Stimulated activated memory B cell treated with anti-CD40 and anti-IgM and Interleukin-4, amounts not matched to agents 10 μg/mL and 1 μg/mL and 100 μg/mL, for 72 hours (primary cell): ENCODE measurements at regions not wholly inside any gene's neighbourhood (a gene's known extent, or its start where the extent isn't known, plus 50 kb on each side); places are given as distances from the start of the nearest gene placed in this dataset.
"Not testable (repeated sequence)": the region's sequence is repeated elsewhere in the genome, so short reads cannot be mapped to it uniquely, and the experiment has no call there.

Experiments used
- ATAC-seq: fragments of 150-1000 bp; cut with Tn5 transposase; 2 replicates; pipeline ENCODE4 v1.10.0; 2021
- H3K27ac Mint-ChIP-seq: one replicate; pipeline ENCODE4 v1.8.0; 2022; ENCODE audit warnings: mild to moderate bottlenecking, mixed read lengths
- H3K27me3 Mint-ChIP-seq: one replicate; pipeline ENCODE4 v1.8.0; 2022; ENCODE audit warnings: mixed read lengths
- H3K36me3 Mint-ChIP-seq: one replicate; pipeline ENCODE4 v1.8.0; 2022; ENCODE audit warnings: mixed read lengths
- H3K4me1 Mint-ChIP-seq: one replicate; pipeline ENCODE4 v1.8.0; 2022; ENCODE audit warnings: mixed read lengths
- H3K4me3 Mint-ChIP-seq: one replicate; pipeline ENCODE4 v1.8.0; 2022; ENCODE audit warnings: mild to moderate bottlenecking, moderate library complexity, mixed read lengths
- H3K9me3 Mint-ChIP-seq: one replicate; pipeline ENCODE4 v1.8.0; 2022; ENCODE audit warnings: mixed read lengths

GRCh38 chr12:131399000-131399399, 311.9 kb upstream of the SFSWAP start:
- Mint-ChIP-seq H3K27me3 (no peaks in the 10 kb centered on the region), H3K27ac (no peak overlapping the region), H3K4me3 (no peak overlapping the region), H3K9me3 (peaks cover 13% of the 10 kb centered on the region), H3K36me3 (no peaks in the 10 kb centered on the region), H3K4me1 (no peaks in the 10 kb centered on the region)
- no peak for ATAC-seq

GRCh38 chr12:131400668-131401294, 310.1 kb upstream of the SFSWAP start:
- not testable (repeated sequence) for ATAC-seq
- peaks cover 16% of the 10 kb centered on the region for H3K27me3 Mint-ChIP-seq

GRCh38 chr12:131401907-131402633, 308.8 kb upstream of the SFSWAP start:
- H3K9me3 Mint-ChIP-seq: peaks cover 25% of the 10 kb centered on the region
- H3K4me1 Mint-ChIP-seq, H3K27ac Mint-ChIP-seq, H3K4me3 Mint-ChIP-seq, ATAC-seq, H3K36me3 Mint-ChIP-seq: not testable (repeated sequence)
- peaks cover 16% of the 10 kb centered on the region for H3K27me3 Mint-ChIP-seq

More at GRCh38 chr12:131400668-131401294, 310.1 kb upstream of the SFSWAP start:
- H3K27ac Mint-ChIP-seq, H3K36me3 Mint-ChIP-seq, H3K4me3 Mint-ChIP-seq, H3K4me1 Mint-ChIP-seq: not testable (repeated sequence)
- H3K9me3 Mint-ChIP-seq: peaks cover 25% of the 10 kb centered on the region

DNA sequence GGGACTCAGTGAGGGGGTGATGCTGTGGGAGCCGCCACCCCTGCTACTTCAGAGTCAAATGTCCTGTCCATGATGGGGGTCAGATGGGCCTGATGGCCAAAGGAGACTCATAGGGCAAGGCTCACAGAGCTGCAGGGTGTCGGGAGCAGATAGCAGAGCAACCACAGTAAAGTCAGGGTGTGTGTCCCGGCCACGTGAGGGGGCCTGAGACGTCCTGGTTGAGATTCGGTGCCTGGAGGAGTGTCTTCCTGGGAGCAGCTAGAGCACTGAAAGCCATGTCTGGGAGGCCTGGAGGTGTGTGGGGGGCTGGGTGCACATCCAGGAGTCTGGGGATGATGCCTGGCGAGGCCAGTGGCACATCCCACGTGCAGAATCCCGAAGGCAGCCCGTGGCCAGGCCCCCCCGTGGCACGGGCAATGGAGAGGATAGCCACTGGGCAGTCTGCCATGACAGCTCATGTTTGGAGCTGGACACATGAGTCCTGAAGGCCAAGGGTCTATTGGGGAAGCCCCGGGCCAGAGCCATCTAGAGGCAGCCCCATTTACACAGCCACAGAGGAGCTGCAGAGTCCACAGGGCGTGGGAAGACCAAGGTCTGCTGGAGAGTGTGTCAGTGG, 308.0 kb upstream of the SFSWAP start:
- H3K4me1 Mint-ChIP-seq: no peaks in the 10 kb centered on the region
- peaks cover 16% of the 10 kb centered on the region for H3K27me3 Mint-ChIP-seq
- no peaks in the 10 kb centered on the region for H3K36me3 Mint-ChIP-seq
- H3K4me3 Mint-ChIP-seq: no peak overlapping the region
- ATAC-seq: no peak
- H3K27ac Mint-ChIP-seq: no peak overlapping the region
- peaks cover 25% of the 10 kb centered on the region for H3K9me3 Mint-ChIP-seq

GRCh38 chr12:131403676-131404075, 307.2 kb upstream of the SFSWAP start:
- no peak for ATAC-seq
- no peak overlapping the region for H3K4me3 Mint-ChIP-seq
- H3K27ac Mint-ChIP-seq: no peak overlapping the region
- no peaks in the 10 kb centered on the region for H3K36me3 Mint-ChIP-seq
- no peaks in the 10 kb centered on the region for H3K4me1 Mint-ChIP-seq
- peaks cover 24% of the 10 kb centered on the region for H3K27me3 Mint-ChIP-seq
- peaks cover 21% of the 10 kb centered on the region for H3K9me3 Mint-ChIP-seq

GRCh38 chr12:131404705-131405104, 306.2 kb upstream of the SFSWAP start:
- no peak overlapping the region for H3K27ac Mint-ChIP-seq
- H3K4me3 Mint-ChIP-seq: no peak overlapping the region
- no peak for ATAC-seq
- peaks cover 15% of the 10 kb centered on the region for H3K9me3 Mint-ChIP-seq
- H3K4me1 Mint-ChIP-seq: no peaks in the 10 kb centered on the region
- H3K27me3 Mint-ChIP-seq: peaks cover 29% of the 10 kb centered on the region
- no peaks in the 10 kb centered on the region for H3K36me3 Mint-ChIP-seq

DNA sequence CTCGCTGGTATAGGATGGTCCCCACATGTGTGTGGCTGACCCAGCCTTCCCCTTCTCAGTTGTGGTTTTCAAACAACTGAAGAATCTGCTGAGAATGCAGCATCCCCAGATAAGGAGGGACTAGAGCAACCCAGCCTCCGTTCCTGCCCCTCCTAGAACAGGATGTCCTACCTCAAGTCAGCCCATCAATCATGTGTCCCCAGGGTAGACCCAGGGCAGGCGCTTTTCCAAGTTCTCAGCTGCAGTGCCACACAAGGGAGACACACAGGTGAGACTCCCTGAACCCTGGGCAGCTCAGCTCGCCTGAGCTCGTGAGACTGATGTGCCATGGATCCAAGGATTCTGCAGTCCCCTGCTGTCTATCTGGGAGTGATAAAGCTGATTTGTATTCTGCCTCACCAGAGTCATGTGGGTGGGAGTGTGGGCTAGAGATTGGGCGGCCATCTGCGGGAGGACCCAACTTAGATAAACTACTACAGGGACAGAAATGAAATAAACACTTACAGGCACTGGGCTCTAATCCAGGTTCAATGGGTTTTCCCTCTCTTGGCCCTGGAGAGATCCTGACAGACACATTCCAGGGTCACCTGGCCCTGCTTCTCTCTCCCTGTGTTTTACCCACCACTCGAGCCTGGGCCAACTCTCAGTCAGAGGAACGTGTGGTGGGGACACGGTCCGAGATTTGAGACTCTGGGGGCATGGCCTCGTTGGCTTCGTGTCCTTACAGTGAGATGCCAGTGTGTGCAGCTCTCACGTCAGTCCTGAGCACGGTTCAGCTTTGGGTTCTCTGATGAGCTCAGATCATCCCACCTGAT, 303.5 kb upstream of the SFSWAP start:
- H3K4me3 Mint-ChIP-seq: no peak overlapping the region
- ATAC-seq: no peak
- no peaks in the 10 kb centered on the region for H3K4me1 Mint-ChIP-seq
- H3K27me3 Mint-ChIP-seq: peaks cover 38% of the 10 kb centered on the region
- H3K27ac Mint-ChIP-seq: no peak overlapping the region
- H3K36me3 Mint-ChIP-seq: no peaks in the 10 kb centered on the region
- H3K9me3 Mint-ChIP-seq: peaks cover 16% of the 10 kb centered on the region

DNA sequence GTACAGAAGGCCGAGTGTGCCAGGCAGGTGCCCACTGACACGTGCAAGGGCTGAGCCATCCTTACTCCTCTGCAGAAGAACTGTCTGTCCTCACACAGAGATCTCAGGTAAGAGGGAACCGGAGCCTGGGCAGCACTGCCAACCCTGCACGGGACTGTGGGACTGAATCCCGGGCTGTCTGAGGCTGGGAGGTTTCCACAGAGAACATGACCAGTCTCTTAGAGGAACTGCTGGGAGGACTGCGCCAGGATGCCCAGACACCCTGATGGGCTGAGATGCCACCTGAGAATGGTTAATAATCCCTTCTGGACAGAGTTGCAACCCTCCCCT, 302.9 kb upstream of the SFSWAP start:
- Mint-ChIP-seq H3K27ac (no peak overlapping the region), H3K27me3 (peaks cover 43% of the 10 kb centered on the region), H3K4me3 (no peak overlapping the region), H3K9me3 (peaks cover 16% of the 10 kb centered on the region), H3K36me3 (no peaks in the 10 kb centered on the region), H3K4me1 (no peaks in the 10 kb centered on the region)
- no peak for ATAC-seq

DNA sequence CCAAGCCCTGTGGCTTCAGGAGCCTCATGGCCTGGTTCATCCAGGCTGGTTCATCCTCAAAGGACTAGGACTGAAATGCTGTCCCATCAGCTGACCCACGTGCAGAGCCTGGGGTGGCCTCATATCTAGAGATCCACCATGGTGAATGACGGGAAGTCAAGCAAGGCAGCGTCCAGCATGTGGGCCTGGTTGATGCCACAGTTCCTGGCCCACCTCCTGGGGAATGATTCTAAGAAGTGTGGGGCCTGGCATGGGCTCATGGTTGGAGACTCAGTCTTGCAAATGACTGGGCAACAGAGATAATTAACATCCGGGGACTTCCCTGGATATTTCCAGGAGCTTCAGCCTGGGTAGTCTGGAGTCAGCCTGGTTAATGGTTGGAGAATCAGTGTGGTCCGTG, 302.4 kb upstream of the SFSWAP start:
- peaks cover 16% of the 10 kb centered on the region for H3K9me3 Mint-ChIP-seq
- no peak overlapping the region for H3K27ac Mint-ChIP-seq
- no peak for ATAC-seq
- no peaks in the 10 kb centered on the region for H3K4me1 Mint-ChIP-seq
- no peak overlapping the region for H3K4me3 Mint-ChIP-seq
- peaks cover 43% of the 10 kb centered on the region for H3K27me3 Mint-ChIP-seq
- H3K36me3 Mint-ChIP-seq: no peaks in the 10 kb centered on the region

- Mint-ChIP-seq H3K4me3 (no peak overlapping the region), H3K9me3 (peaks cover 16% of the 10 kb centered on the region)
- ATAC-seq: no peak
Observed at GRCh38 chr12:131409211-131409610, 301.7 kb upstream of the SFSWAP start.

DNA sequence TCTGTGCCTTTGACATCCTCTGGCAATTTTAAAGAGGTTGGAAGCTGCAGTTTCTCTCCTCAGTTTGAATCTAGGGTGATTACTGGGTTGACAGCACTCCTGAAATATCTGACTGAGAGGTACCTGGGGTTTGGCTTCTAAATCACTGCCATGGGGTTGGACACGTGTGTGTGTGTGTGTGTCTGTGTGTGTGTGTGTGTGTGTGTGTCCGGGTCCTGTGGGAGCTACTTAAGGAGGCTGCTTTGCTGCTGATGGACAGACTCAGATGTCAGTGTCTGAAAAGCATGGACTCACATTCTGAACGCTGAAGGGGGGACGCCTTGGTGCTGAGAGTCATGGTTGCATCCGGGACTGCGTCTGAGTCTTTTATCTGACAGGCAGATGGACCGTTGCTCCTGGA, 299.1 kb upstream of the SFSWAP start:
- not testable (repeated sequence) for H3K36me3 Mint-ChIP-seq, H3K4me1 Mint-ChIP-seq, H3K9me3 Mint-ChIP-seq, H3K27ac Mint-ChIP-seq, H3K4me3 Mint-ChIP-seq, ATAC-seq
- peaks cover 27% of the 10 kb centered on the region for H3K27me3 Mint-ChIP-seq

More at GRCh38 chr12:131409211-131409610, 301.7 kb upstream of the SFSWAP start:
- Mint-ChIP-seq H3K27me3 (peaks cover 43% of the 10 kb centered on the region), H3K27ac (no peak overlapping the region), H3K36me3 (no peaks in the 10 kb centered on the region), H3K4me1 (no peaks in the 10 kb centered on the region)

DNA sequence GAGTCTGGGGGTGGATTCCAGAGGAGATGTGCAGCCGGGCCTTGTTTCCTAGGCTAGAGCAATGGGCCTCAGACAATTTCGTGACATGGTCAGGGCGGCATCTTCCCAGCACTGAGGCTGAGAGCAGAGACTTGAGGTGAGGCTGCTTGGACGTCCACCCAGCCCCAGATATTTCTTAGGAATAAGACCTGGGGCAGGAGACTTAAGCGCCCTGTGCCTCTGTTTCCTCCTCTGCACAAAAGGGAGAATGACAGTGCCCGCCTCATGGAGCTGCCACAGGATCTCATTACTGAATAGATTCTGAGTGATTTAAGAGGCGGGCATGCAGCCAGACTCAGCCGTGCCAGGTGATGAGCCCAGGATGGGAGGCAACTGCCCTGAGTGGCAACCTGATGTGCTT, 297.9 kb upstream of the SFSWAP start:
- peaks cover 26% of the 10 kb centered on the region for H3K27me3 Mint-ChIP-seq
- H3K9me3 Mint-ChIP-seq: peaks cover 8% of the 10 kb centered on the region
- no peak overlapping the region for H3K27ac Mint-ChIP-seq
- H3K4me1 Mint-ChIP-seq: no peaks in the 10 kb centered on the region
- ATAC-seq: no peak
- H3K4me3 Mint-ChIP-seq: no peak overlapping the region
- H3K36me3 Mint-ChIP-seq: no peaks in the 10 kb centered on the region

GRCh38 chr12:131413471-131413870, 297.4 kb upstream of the SFSWAP start:
- Mint-ChIP-seq H3K27me3 (peaks cover 22% of the 10 kb centered on the region), H3K4me3 (no peak overlapping the region), H3K27ac (no peak overlapping the region), H3K9me3 (peaks cover 8% of the 10 kb centered on the region), H3K36me3 (no peaks in the 10 kb centered on the region), H3K4me1 (no peaks in the 10 kb centered on the region)
- no peak for ATAC-seq

DNA sequence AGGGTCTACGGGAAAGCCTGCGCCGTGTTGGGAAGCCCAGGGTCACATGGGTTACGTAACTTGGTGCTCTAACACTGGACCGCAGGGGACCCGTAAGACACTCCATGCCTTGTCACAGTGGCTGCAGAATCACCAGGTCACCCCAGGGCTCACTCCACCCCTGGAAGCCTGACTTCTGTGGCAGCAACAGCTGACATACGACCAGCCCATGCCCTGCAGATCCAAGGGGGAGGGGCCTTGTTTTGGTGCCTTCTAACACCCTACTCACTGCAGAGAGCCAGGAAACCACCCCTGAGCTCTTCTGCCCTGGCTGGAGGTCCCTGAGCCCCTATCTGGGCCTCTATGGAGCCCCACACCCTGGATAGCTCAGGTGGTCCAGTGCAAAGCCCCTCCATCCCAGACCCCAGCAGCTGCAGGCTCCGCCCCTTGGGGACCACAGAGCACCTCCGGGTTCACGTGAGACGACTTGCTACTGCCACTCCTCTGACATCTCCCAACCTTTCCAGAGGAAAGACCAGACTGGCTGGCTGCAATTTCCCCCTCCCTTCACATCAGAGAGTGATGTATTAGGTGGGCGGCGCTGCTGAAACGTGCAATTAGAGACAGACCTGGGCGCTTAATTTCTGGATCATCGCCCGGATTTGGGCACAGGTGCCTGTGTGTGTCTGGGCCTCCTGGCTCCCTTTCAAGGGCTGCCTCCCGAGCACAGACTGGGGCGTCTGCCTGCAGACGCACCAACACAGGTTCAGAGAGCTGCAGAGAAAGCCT, 296.6 kb upstream of the SFSWAP start:
- not testable (repeated sequence) for H3K27ac Mint-ChIP-seq, H3K4me1 Mint-ChIP-seq, H3K4me3 Mint-ChIP-seq, H3K9me3 Mint-ChIP-seq, H3K36me3 Mint-ChIP-seq, ATAC-seq
- peaks cover 18% of the 10 kb centered on the region for H3K27me3 Mint-ChIP-seq

GRCh38 chr12:131415781-131416180, 295.1 kb upstream of the SFSWAP start:
- no peak overlapping the region for H3K27ac Mint-ChIP-seq
- peaks cover 16% of the 10 kb centered on the region for H3K27me3 Mint-ChIP-seq
- H3K4me1 Mint-ChIP-seq: no peaks in the 10 kb centered on the region

More at GRCh38 chr12:131415781-131416180, 295.1 kb upstream of the SFSWAP start:
- no peak for ATAC-seq
- Mint-ChIP-seq H3K4me3 (no peak overlapping the region), H3K36me3 (no peaks in the 10 kb centered on the region), H3K9me3 (peaks cover 4% of the 10 kb centered on the region)
